ENCODE measurements at regions not wholly inside any gene's neighbourhood (a gene's known extent, or its start where the extent isn't known, plus 50 kb on each side); places are given as distances from the start of the nearest gene placed in this dataset.

DNA sequence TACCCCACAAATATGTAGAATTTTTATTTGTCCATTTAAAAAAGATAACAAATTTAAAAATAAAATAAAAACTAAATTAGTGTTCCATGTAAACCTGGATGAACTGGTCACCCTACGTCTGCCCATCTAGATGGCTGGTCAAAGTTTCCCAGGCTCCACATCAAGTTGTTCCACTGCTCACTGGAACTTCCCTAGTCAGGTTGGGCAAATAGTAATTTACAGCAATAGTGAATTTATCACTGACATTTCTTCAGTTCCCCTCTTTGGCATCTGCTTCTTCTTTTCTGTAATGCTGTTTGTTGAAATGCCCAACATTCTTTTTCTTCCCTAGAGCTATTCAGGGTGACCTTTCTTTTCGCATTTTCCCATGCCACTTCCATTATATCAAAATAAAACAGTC is 272.7 kb upstream of the BTG1 start:
- no peak overlapping the region for H3K27ac ChIP-seq (ENCODE audit: low read depth)
- no peaks in the 10 kb centered on the region for H3K36me3 ChIP-seq (ENCODE audit: insufficient read depth)
- no peaks in the 10 kb centered on the region for H3K79me2 ChIP-seq (replicated peaks; ENCODE audit: insufficient read depth)
- H3F3A ChIP-seq (replicated peaks; ENCODE audit: low read depth): no peaks in the 10 kb centered on the region
- Mint-ChIP-seq H3K4me3 (no peak overlapping the region), H3K4me1 (peaks cover 11% of the 10 kb centered on the region), H3K36me3 (ENCODE audit: low read depth) (no peaks in the 10 kb centered on the region), H3K27ac (no peak overlapping the region), H3K9me3 (no peaks in the 10 kb centered on the region), H3K27me3 (ENCODE audit: insufficient read depth, low read depth, poor library complexity) (no peaks in the 10 kb centered on the region)
- H3K4me1 ChIP-seq (ENCODE audit: insufficient read depth): peaks cover 10% of the 10 kb centered on the region
- peaks cover 17% of the 10 kb centered on the region; the same call in 1 of the 2 replicates for H3K9me2 ChIP-seq (ENCODE audit: insufficient read depth)
- no peak overlapping the region for H3K4me2 ChIP-seq
- H3K27me3 ChIP-seq (ENCODE audit: insufficient read depth): no peaks in the 10 kb centered on the region
- no peak for DNase-seq (ENCODE audit: low spot score)
- H3K4me3 ChIP-seq: no peak overlapping the region
- TF ChIP-seq CREB1 (CRISPR knock-in tag; IDR thresholded peaks at IDR 0.05; ENCODE audit: low read depth) (no peak), ZNF331 (CRISPR knock-in tag; IDR thresholded peaks at IDR 0.05; ENCODE audit: low read depth) (no peak), ZNF462 (CRISPR knock-in tag; IDR thresholded peaks at IDR 0.05) (no peak), CTCF (conservative IDR thresholded peaks at IDR 0.05; ENCODE audit: low read depth in 2 of 2) (no peak), ZNF114 (CRISPR knock-in tag; IDR thresholded peaks at IDR 0.05) (no peak), EZH2phosphoT487 (IDR thresholded peaks at IDR 0.05; ENCODE audit: unreplicated experiment) (no peak), STAT1 (IDR thresholded peaks at IDR 0.05; ENCODE audit: unreplicated experiment) (no peak), EZH2 (IDR thresholded peaks at IDR 0.05; ENCODE audit: low read depth, unreplicated experiment) (no peak), JUNB (IDR thresholded peaks at IDR 0.05; ENCODE audit: unreplicated experiment) (no peak), POLR2AphosphoS5 (IDR thresholded peaks at IDR 0.05; ENCODE audit: low read depth) (no peak), NANOG (IDR thresholded peaks at IDR 0.05; ENCODE audit: borderline replicate concordance) (no peak)
- TF ChIP-seq, protein P1, sequence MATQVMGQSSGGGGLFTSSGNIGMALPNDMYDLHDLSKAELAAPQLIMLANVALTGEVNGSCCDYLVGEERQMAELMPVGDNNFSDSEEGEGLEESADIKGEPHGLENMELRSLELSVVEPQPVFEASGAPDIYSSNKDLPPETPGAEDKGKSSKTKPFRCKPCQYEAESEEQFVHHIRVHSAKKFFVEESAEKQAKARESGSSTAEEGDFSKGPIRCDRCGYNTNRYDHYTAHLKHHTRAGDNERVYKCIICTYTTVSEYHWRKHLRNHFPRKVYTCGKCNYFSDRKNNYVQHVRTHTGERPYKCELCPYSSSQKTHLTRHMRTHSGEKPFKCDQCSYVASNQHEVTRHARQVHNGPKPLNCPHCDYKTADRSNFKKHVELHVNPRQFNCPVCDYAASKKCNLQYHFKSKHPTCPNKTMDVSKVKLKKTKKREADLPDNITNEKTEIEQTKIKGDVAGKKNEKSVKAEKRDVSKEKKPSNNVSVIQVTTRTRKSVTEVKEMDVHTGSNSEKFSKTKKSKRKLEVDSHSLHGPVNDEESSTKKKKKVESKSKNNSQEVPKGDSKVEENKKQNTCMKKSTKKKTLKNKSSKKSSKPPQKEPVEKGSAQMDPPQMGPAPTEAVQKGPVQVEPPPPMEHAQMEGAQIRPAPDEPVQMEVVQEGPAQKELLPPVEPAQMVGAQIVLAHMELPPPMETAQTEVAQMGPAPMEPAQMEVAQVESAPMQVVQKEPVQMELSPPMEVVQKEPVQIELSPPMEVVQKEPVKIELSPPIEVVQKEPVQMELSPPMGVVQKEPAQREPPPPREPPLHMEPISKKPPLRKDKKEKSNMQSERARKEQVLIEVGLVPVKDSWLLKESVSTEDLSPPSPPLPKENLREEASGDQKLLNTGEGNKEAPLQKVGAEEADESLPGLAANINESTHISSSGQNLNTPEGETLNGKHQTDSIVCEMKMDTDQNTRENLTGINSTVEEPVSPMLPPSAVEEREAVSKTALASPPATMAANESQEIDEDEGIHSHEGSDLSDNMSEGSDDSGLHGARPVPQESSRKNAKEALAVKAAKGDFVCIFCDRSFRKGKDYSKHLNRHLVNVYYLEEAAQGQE (IDR thresholded peaks at IDR 0.05; ENCODE audit: unreplicated experiment): no peak
- TF ChIP-seq, protein P2, sequence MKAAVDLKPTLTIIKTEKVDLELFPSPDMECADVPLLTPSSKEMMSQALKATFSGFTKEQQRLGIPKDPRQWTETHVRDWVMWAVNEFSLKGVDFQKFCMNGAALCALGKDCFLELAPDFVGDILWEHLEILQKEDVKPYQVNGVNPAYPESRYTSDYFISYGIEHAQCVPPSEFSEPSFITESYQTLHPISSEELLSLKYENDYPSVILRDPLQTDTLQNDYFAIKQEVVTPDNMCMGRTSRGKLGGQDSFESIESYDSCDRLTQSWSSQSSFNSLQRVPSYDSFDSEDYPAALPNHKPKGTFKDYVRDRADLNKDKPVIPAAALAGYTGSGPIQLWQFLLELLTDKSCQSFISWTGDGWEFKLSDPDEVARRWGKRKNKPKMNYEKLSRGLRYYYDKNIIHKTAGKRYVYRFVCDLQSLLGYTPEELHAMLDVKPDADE (IDR thresholded peaks at IDR 0.05): no peak
- ATAC-seq: no peak
- no peak overlapping the region for H2AFZ ChIP-seq
- no peaks in the 10 kb centered on the region for H4K20me1 ChIP-seq (replicated peaks; ENCODE audit: insufficient read depth)

Measured in GM23338 (cell line).